Esophagus squamous epithelium (tissue), 5 donors: ENCODE measurements at regions not wholly inside any gene's neighbourhood (a gene's known extent, or its start where the extent isn't known, plus 50 kb on each side); places are given as distances from the start of the nearest gene placed in this dataset.

Experiments used
- DNase-seq: peaks from one replicate; lab custom pipeline; 2025; lab: John Stamatoyannopoulos, UW
- H3K27ac ChIP-seq, 4 donors: fragments of 200-600 bp; sonication (generic); one replicate each; pipeline ENCODE4 v1.5.1; 2016 to 2019; ENCODE audit warnings: mild to moderate bottlenecking in 1 of 4
- H3K27me3 ChIP-seq, 4 donors: fragments of 200-600 bp; sonication (generic); 1 replicate in 3 of 4; 2 replicates in 1 of 4; pipeline versions ENCODE4 v1.5.1 to v1.6.0; 2017 to 2021; ENCODE audit warnings: antibody characterized with exemption in 1 of 4
- H3K36me3 ChIP-seq, 3 donors: fragments of 200-600 bp; sonication (generic); one replicate each; pipeline ENCODE4 v1.5.1; 2016 to 2019
- H3K4me1 ChIP-seq, 3 donors: fragments of 200-600 bp; sonication (generic); one replicate each; pipeline ENCODE4 v1.5.1; 2017 to 2019
- H3K4me3 ChIP-seq, 4 donors: fragments of 200-600 bp; sonication (generic); 1 replicate in 3 of 4; 2 replicates in 1 of 4; pipeline ENCODE4 v1.5.1; 2016 to 2019; ENCODE audit warnings: mild to moderate bottlenecking in 2 of 4, moderate library complexity in 1 of 4
- H3K9me3 ChIP-seq, 3 donors: fragments of 200-600 bp; sonication (generic); one replicate each; pipeline ENCODE4 v1.5.1; 2016 to 2019
- POLR2A ChIP-seq, 4 donors: fragments of 450-650 bp; IDR thresholded peaks; one replicate each; pipeline ENCODE4 v1.6.1; 2017; ENCODE audit warnings: antibody characterized with exemption in 4 of 4, mild to moderate bottlenecking in 4 of 4, moderate library complexity in 3 of 4
- WGBS, 2 donors: methylation state at CpG; one replicate each; pipeline ENCODE4 v1.1.5; 2018; 5-methylcytosine and 5-hydroxymethylcytosine counted together
- intact Hi-C: fragments of 100-400 bp; cut with DNase I; formaldehyde crosslinking; loops from one replicate; pipeline ENCODE4 v1.15.0; 2022
- TF ChIP-seq, protein P1 (sequence below), 6 experiments: fragments of 450-650 bp in 4 of 6; fragments of 200-600 bp in 2 of 6; sonication (generic) in 2 of 6; IDR thresholded peaks; one replicate each; pipeline ENCODE4 v1.5.1; 2016 to 2019; ENCODE audit warnings: antibody characterized with exemption in 6 of 6, mild to moderate bottlenecking in 4 of 6, moderate library complexity in 4 of 6
- donor health status: DM: yes; HTN: yes; CAD: no.

DNA sequence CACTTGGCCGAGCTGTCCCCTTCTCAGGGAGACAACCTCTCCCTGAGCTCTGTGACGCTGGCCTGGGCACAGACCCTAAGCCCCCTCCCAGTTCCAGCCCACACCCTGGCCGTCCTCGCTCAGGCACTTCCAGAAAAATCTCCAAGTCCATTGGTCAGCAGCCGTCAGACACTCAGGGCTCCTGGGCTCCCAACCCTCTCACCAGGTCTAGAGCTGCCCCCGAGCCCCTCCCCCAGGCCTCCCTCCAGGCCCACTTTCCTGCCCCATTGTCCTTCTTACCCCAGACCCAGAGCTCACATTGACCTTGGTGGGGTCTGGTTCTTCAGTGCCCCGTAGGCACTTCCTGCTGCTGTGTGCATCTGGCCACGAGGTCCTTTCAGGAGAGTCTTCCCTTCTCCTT lies 249.3 kb upstream of the RTL1 start:
- DNase-seq = no peak
- no peak for TF ChIP-seq POLR2A (IDR thresholded peaks at IDR 0.05)
- TF ChIP-seq, protein P1, sequence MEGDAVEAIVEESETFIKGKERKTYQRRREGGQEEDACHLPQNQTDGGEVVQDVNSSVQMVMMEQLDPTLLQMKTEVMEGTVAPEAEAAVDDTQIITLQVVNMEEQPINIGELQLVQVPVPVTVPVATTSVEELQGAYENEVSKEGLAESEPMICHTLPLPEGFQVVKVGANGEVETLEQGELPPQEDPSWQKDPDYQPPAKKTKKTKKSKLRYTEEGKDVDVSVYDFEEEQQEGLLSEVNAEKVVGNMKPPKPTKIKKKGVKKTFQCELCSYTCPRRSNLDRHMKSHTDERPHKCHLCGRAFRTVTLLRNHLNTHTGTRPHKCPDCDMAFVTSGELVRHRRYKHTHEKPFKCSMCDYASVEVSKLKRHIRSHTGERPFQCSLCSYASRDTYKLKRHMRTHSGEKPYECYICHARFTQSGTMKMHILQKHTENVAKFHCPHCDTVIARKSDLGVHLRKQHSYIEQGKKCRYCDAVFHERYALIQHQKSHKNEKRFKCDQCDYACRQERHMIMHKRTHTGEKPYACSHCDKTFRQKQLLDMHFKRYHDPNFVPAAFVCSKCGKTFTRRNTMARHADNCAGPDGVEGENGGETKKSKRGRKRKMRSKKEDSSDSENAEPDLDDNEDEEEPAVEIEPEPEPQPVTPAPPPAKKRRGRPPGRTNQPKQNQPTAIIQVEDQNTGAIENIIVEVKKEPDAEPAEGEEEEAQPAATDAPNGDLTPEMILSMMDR (IDR thresholded peaks at IDR 0.05) = no peak
- no peak overlapping the region for H3K27ac ChIP-seq
- H3K9me3 ChIP-seq = no peaks in the 10 kb centered on the region
- peaks cover 0 to 7% (median 0%) of the 10 kb centered on the region in 3 donors for H3K4me1 ChIP-seq
- intact Hi-C loops = no loop called here
- peaks cover 0 to 39% (median 0%) of the 10 kb centered on the region in 4 donors for H3K27me3 ChIP-seq
- H3K36me3 ChIP-seq = no peaks in the 10 kb centered on the region
- WGBS, 2 donors = 78 to 90% methylated on average over 6 to 8 of the region's 8 CpGs
- H3K4me3 ChIP-seq = no peak overlapping the region

DNA sequence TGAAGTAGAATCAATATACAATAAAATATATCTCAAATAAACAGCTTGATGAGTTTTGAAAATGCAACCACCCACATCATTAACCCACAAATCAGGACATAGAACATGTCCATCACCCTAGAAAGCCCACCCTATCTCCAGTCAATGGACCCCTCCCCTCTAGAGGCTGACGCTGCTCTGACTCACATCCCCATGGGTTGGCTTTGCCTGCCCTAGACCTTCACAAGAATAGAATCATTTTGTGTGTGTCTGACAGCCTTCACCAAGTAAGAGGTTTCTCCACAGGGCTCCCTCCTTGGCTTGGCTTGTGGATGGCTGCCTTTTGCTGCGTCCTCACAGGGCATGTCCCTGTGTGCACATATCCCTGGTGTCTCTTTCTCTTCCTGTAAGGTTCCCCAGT lies 250.2 kb upstream of the RTL1 start:
- Histone ChIP-seq H3K4me3 (no peak overlapping the region), H3K9me3 (no peaks in the 10 kb centered on the region), H3K27me3 (peaks cover 0 to 39% (median 0%) of the 10 kb centered on the region in 4 donors), H3K4me1 (peaks cover 0 to 7% (median 0%) of the 10 kb centered on the region in 3 donors), H3K36me3 (no peaks in the 10 kb centered on the region), H3K27ac (no peak overlapping the region)
- TF ChIP-seq, protein P1 (IDR thresholded peaks at IDR 0.05) = no peak
- TF ChIP-seq POLR2A (IDR thresholded peaks at IDR 0.05) = no peak
- 53 to 79% methylated on average over 2 of the region's 2 CpGs for WGBS, 2 donors
- no peak for DNase-seq
- intact Hi-C loops = no loop called here

DNA sequence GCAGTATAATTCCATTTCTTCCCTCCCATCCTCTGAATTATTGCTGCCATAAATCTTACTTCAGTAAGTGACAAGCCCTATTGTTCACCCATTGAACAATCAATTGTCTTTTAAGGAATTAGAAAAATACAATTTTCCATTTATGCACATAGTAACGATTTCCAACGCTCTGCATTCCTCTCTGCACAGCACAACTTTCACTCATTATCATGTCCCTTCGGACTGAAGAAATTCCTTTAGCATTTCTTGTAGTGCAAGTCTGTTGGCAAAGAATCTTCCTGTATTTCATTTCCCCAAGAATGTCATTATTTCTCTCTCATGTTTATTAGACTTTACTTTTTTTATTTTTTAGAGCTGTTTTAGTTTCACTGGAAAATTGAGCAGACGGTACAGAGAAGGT lies 252.1 kb upstream of the RTL1 start:
- no peak overlapping the region for H3K4me3 ChIP-seq
- peaks cover 0 to 7% (median 0%) of the 10 kb centered on the region in 3 donors for H3K4me1 ChIP-seq
- 52 to 76% methylated on average over 4 of the region's 4 CpGs for WGBS, 2 donors
- peaks cover 0 to 31% (median 0%) of the 10 kb centered on the region in 4 donors for H3K27me3 ChIP-seq
- TF ChIP-seq POLR2A (IDR thresholded peaks at IDR 0.05) = no peak
- TF ChIP-seq, protein P1 (IDR thresholded peaks at IDR 0.05) = no peak
- H3K36me3 ChIP-seq = no peaks in the 10 kb centered on the region
- H3K27ac ChIP-seq = no peak overlapping the region
- intact Hi-C loops = no loop called here
- no peak for DNase-seq
- H3K9me3 ChIP-seq = no peaks in the 10 kb centered on the region

DNA sequence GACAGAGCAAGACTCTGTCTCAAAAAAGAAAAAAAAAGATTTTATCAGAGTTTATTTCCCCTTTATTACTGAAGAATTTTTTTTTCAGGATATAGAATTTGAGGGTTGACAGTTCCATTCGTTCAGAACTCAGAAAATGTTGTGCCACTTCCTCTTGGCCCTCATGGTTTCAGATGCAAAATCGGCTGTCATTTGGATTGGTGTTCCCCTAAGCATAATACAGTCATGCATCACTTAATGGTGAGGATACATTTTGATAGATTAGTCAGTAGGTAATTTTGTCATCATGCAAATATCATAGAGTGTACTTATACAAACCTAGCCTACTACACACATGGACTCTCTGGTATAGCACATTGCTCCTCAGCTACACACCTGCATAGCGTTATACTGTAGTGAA lies 263.9 kb upstream of the RTL1 start:
- 55 to 79% methylated on average over 3 of the region's 3 CpGs for WGBS, 2 donors
- no peak overlapping the region for H3K27ac ChIP-seq
- H3K27me3 ChIP-seq = no peaks in the 10 kb centered on the region
- no peak overlapping the region for H3K4me3 ChIP-seq
- no peaks in the 10 kb centered on the region for H3K36me3 ChIP-seq
- no peak for TF ChIP-seq POLR2A (IDR thresholded peaks at IDR 0.05)
- TF ChIP-seq, protein P1 (IDR thresholded peaks at IDR 0.05) = no peak
- H3K4me1 ChIP-seq = no peaks in the 10 kb centered on the region
- DNase-seq = no peak
- intact Hi-C loops = no loop called here
- H3K9me3 ChIP-seq = peaks cover 0 to 11% (median 11%) of the 10 kb centered on the region in 3 donors

DNA sequence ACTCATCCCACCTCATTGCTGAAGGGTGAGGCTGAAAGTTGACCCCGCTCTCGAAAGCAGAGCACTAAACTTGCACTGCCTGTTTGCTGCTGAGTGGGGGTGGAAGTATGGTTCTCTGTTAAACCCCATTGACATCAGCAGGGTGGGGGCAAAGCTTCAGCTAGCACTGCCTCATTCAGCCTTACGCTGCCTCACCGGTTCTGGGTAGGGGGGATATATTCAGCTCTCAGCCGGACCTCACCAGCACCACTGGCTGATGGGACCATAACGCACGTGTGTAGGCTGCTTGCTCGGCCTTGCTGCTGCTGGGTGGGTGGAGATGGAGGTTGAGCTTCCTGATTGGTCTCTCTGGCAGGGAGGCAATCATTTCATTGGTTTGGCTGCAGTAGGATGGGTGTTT lies 265.7 kb upstream of the RTL1 start:
- intact Hi-C loops = no loop called here
- no peak overlapping the region for H3K27ac ChIP-seq
- H3K27me3 ChIP-seq = no peaks in the 10 kb centered on the region
- H3K4me3 ChIP-seq = no peak overlapping the region
- H3K36me3 ChIP-seq = no peaks in the 10 kb centered on the region
- 59 to 80% methylated on average over 1 to 5 of the region's 8 CpGs for WGBS, 2 donors
- H3K9me3 ChIP-seq = peaks cover 0 to 11% (median 11%) of the 10 kb centered on the region in 3 donors
- no peak for TF ChIP-seq POLR2A (IDR thresholded peaks at IDR 0.05)
- TF ChIP-seq, protein P1 (IDR thresholded peaks at IDR 0.05) = no peak
- H3K4me1 ChIP-seq = no peaks in the 10 kb centered on the region
- no peak for DNase-seq
